Naive thymus-derived CD8-positive, alpha-beta T cell (primary cell): ENCODE measurements at regions not wholly inside any gene's neighbourhood (a gene's known extent, or its start where the extent isn't known, plus 50 kb on each side); places are given as distances from the start of the nearest gene placed in this dataset.

Experiments used
- ATAC-seq, 2 donors: fragments of 150-1000 bp; cut with Tn5 transposase in 1 of 2; sonication (Bioruptor Pico), chemical (Tn5 transposase) in 1 of 2; 1 replicate in 1 of 2; 2 replicates in 1 of 2; pipeline ENCODE4 v1.10.0; 2021; ENCODE audit warnings: mild to moderate bottlenecking in 2 of 2, moderate library complexity in 2 of 2
- POLR2A ChIA-PET: fragments of 350-600 bp; sonication (Branson Sonifier 250); formaldehyde crosslinking; loops from one replicate; lab custom pipeline; 2021; ENCODE audit warnings: antibody characterized with exemption; lab: Charles Lee
- DNase-seq, 10 donors: peaks; one replicate each; pipeline versions ENCODE4 v3.0.0 to v3.0.0-alpha.2; 2020 to 2022
- H3K27ac Mint-ChIP-seq, 10 donors: one replicate each; pipeline ENCODE4 v1.8.0; 2020 to 2022; ENCODE audit warnings: mild to moderate bottlenecking in 10 of 10, mixed read lengths in 10 of 10, moderate library complexity in 4 of 10, inconsistent platforms in 1 of 10
- H3K27me3 Mint-ChIP-seq, 5 donors: one replicate each; pipeline ENCODE4 v1.8.0; 2021 to 2022; ENCODE audit warnings: mixed read lengths in 5 of 5
- H3K36me3 Mint-ChIP-seq, 3 donors: one replicate each; pipeline ENCODE4 v1.8.0; 2020 to 2022; ENCODE audit warnings: mixed read lengths in 3 of 3, mild to moderate bottlenecking in 2 of 3, inconsistent platforms in 1 of 3
- H3K4me1 Mint-ChIP-seq, 4 donors: one replicate each; pipeline ENCODE4 v1.8.0; 2021 to 2022; ENCODE audit warnings: mixed read lengths in 4 of 4
- H3K4me3 Mint-ChIP-seq, 10 donors: one replicate each; pipeline ENCODE4 v1.8.0; 2020 to 2022; ENCODE audit warnings: mild to moderate bottlenecking in 10 of 10, mixed read lengths in 10 of 10, moderate library complexity in 6 of 10, inconsistent platforms in 1 of 10
- H3K9me3 Mint-ChIP-seq, 9 donors: one replicate each; pipeline ENCODE4 v1.8.0; 2020 to 2022; ENCODE audit warnings: mixed read lengths in 9 of 9, mild to moderate bottlenecking in 3 of 9, inconsistent platforms in 1 of 9, moderate library complexity in 1 of 9

DNA sequence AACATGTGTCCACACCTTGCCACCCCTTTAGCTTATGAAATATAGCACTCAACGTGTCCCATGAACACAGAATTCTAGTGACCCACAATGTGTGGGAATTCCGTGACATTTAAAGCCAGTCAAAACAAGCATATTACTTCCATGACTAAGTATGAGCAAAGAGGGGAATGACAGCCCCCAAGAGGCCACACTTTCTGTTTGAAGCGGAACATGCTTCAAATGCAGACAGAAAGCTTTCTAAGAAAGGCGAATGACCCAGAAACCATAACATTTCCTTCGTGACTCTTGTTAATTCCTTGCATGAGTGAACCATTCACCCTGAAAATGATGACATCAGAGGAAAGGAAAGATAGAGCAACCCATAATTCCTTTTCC lies 122.0 kb upstream of the FNDC3A start:
- ATAC-seq (no peak), DNase-seq (no peak)
- H3K36me3 Mint-ChIP-seq = no peaks in the 10 kb centered on the region
- H3K4me1 Mint-ChIP-seq = peaks cover 7 to 22% (median 16%) of the 10 kb centered on the region in 4 donors
- H3K4me3 Mint-ChIP-seq = no peak overlapping the region
- peak overlapping the region in 1 of 10 donors; percentile 15 for H3K27ac Mint-ChIP-seq
- H3K27me3 Mint-ChIP-seq = peaks cover 5 to 9% (median 8%) of the 10 kb centered on the region in 5 donors
- POLR2A ChIA-PET = no interaction called here
- no peaks in the 10 kb centered on the region for H3K9me3 Mint-ChIP-seq

DNA sequence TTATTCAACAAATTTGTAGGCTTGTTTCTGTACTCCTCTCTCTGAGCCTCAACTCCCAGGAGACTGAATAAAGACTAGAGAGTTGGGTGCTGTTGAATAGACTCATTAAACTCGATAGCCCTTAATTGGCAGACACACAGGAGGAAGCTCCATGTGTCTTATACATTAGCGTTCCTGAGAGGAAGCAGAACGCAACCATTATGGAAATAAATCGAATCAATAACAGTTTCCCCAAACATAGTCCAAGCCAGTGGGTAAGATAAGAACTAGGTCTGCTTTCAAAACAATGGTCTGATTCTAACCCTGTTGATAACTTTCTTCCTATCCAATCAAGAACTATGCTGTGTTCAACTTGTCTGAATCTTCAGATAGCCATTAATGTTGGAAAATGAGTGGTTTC lies 118.1 kb upstream of the FNDC3A start:
- H3K27ac Mint-ChIP-seq = peak overlapping the region in 4 of 10 donors; percentile 3 to 87 (median 54)
- peaks cover 4 to 22% (median 19%) of the 10 kb centered on the region in 4 donors for H3K4me1 Mint-ChIP-seq
- H3K36me3 Mint-ChIP-seq = no peaks in the 10 kb centered on the region
- H3K27me3 Mint-ChIP-seq = no peaks in the 10 kb centered on the region
- DNase-seq = no peak
- no peaks in the 10 kb centered on the region for H3K9me3 Mint-ChIP-seq
- POLR2A ChIA-PET = no interaction called here
- no peak overlapping the region for H3K4me3 Mint-ChIP-seq
- ATAC-seq = no peak

DNA sequence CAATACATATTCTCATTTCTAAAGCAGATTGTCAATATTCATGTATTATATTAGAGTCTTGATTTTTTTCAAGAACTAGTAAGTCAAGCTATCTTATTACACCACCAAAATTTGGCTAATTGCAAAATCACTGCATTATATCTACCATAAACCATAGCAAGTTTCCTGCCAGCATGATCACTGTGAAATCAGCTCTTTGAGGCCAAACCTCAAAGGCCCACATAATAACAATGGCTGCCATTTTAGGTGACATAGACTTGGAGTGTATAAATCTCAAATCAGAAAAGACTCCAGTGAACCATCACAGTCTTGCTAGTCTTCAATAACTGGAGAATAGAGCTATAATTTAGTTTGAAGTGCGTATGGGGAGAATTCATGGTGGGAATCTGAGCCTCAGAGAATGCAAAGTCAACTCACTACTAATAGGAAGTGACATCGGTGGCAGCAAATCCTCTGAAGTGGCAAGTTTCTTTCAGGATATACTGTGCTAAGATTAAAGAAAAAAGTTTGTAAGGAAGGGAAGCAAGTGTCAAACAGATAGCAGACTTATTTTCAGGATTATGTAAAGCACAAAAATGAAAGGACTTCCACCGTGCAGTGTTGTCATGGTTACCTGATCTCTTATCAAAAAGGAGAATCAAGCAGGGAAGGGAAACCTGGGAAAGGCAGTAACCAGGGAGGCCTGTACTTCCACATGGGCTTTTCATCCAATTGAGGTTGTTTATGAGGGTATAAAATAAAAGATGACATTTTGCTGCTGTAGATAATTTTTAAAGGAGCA lies 117.4 kb upstream of the FNDC3A start:
- POLR2A ChIA-PET = no interaction called here
- Mint-ChIP-seq H3K9me3 (no peaks in the 10 kb centered on the region), H3K36me3 (no peaks in the 10 kb centered on the region), H3K4me3 (peak overlapping the region in 7 of 10 donors; percentile 16 to 64 (median 44)), H3K27ac (peak overlapping the region in 8 of 10 donors; percentile 3 to 87 (median 52)), H3K4me1 (peaks cover 4 to 22% (median 19%) of the 10 kb centered on the region in 4 donors), H3K27me3 (no peaks in the 10 kb centered on the region)
- peak in 2 of 10 donors; percentile 2 to 21 for DNase-seq
- peak; percentile 37 to 68 for ATAC-seq

DNA sequence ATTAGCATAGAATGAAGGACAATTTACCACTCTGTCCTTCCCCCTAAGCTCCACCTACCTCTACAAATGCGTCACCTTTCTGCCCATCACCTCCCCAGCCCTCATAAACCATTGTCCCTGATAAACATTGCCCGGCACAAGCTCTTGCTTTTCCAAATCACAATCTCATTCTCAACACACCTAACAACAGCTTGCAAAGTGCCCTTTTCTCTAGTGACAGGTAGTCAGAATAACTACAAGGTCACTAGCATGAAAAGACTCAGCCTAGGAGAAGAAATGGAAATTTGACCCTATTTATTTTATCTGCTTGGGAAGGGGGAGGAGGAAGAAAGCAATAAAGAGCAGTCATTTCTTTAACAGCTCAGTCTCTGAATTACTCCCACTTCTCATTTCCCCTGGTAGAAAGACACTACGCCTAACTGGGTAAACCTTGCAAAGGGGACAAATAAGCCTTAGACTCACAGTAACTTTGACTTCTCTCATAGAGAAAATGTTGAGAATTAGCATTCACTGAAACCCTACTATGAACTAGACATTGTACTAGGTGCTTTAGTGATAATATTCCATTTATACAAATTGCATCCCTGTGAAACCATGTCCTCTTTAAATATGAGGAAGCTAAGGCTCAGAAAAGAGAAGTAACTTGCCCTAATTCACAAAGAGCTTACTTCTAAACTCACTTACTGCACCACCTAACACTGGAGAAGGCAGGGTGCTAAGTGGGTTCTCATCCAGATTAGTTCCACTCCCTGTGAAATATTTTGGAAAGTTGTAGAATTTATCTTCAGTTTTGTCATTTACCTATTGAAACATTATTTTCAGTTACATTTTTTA lies 116.2 kb upstream of the FNDC3A start:
- peak overlapping the region in 1 of 10 donors; percentile 54 for H3K27ac Mint-ChIP-seq
- ATAC-seq (no peak), DNase-seq (no peak)
- peak overlapping the region in 2 of 10 donors; percentile 5 to 11 for H3K4me3 Mint-ChIP-seq
- POLR2A ChIA-PET = no interaction called here
- H3K27me3 Mint-ChIP-seq = no peaks in the 10 kb centered on the region
- H3K9me3 Mint-ChIP-seq = no peaks in the 10 kb centered on the region
- peaks cover 4 to 17% (median 15%) of the 10 kb centered on the region in 4 donors for H3K4me1 Mint-ChIP-seq
- no peaks in the 10 kb centered on the region for H3K36me3 Mint-ChIP-seq

DNA sequence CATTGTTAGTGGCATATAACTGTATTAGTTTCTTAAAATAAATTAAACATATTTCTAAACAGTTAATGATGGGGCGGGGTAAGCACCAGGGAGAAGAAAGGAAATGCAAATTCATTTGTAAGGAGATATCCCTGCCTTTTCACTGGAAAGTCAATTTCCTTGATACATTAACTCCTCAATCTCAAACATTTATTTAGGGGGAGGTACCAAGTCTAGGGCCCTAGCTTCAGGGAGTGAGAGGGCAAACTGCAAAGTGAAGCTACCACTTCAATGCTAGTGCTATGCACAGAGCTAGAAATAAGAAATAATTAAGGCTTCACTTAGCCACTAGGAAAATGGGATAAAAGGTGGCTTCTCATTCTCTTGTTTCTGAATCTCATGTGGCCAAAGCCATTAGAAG lies 115.3 kb upstream of the FNDC3A start:
- DNase-seq (no peak), ATAC-seq (no peak)
- POLR2A ChIA-PET = no interaction called here
- no peak overlapping the region for H3K4me3 Mint-ChIP-seq
- H3K4me1 Mint-ChIP-seq = peaks cover 4 to 17% (median 15%) of the 10 kb centered on the region in 4 donors
- H3K36me3 Mint-ChIP-seq = no peaks in the 10 kb centered on the region
- no peak overlapping the region for H3K27ac Mint-ChIP-seq
- H3K9me3 Mint-ChIP-seq = no peaks in the 10 kb centered on the region
- no peaks in the 10 kb centered on the region for H3K27me3 Mint-ChIP-seq

DNA sequence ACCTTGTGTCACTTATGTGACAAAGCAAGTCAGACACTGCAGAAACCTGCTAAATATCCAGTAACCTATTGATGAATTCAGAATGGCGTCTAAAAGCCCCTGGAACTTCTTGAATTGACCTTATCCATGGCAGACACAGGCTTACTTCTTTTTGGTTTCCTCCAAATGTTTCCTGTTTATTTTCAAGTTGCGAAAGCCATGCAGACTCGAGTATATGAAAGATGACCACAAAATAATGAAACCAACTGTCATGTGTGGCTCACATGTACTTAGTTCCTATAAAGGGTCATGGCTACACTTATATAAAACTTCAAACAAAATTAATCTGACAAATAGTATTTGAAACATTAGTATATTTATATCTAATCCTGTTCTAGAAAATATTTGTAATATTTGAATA lies 113.1 kb upstream of the FNDC3A start:
- Mint-ChIP-seq H3K4me1 (peaks cover 4 to 17% (median 15%) of the 10 kb centered on the region in 4 donors), H3K4me3 (no peak overlapping the region), H3K27ac (no peak overlapping the region), H3K36me3 (no peaks in the 10 kb centered on the region), H3K27me3 (no peaks in the 10 kb centered on the region), H3K9me3 (no peaks in the 10 kb centered on the region)
- ATAC-seq (no peak), DNase-seq (no peak)
- POLR2A ChIA-PET = no interaction called here

DNA sequence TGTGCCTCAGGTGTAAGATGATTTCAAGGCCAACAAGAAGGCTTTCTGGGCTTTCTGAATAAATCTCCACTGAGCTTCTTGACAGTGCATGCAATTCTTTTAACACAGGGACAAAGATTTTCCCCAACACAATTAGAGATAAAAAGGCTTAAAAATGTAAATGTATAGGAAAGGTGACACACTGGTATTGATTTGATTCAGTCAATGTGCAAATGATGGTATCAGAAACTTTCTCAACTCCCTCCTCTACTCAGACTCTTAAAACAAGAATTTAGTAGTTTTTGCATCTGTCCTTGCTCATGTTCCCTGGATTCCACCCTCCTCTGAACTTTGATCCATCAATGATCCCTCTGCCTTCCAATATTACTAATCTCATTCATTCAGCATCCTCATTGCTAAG lies 111.6 kb upstream of the FNDC3A start:
- POLR2A ChIA-PET = no interaction called here
- no peaks in the 10 kb centered on the region for H3K9me3 Mint-ChIP-seq
- H3K4me3 Mint-ChIP-seq = no peak overlapping the region
- no peaks in the 10 kb centered on the region for H3K27me3 Mint-ChIP-seq
- DNase-seq = no peak
- no peak overlapping the region for H3K27ac Mint-ChIP-seq
- ATAC-seq = no peak
- no peaks in the 10 kb centered on the region for H3K36me3 Mint-ChIP-seq
- peaks cover 0 to 4% (median 3%) of the 10 kb centered on the region in 4 donors for H3K4me1 Mint-ChIP-seq

DNA sequence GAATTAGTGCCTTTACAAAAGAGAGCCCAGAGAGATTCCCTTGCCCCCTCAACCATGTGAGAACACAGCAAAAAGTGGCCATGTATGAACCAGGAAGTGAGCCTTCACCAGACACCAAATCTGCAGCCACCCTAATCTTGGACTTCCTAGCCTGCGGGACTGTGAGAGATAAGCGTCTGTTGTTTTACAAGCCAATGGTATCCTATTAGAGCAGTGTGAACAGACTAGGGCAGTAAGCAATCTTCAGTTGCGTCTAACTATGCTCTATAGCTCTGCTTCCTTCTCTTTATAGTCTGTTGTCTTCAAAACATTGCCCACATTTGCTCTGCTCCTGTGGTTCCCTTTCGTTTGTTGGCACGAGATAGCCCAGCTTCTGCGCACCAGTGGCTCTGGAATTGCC lies 109.5 kb upstream of the FNDC3A start:
- no peaks in the 10 kb centered on the region for H3K4me1 Mint-ChIP-seq
- no peak overlapping the region for H3K4me3 Mint-ChIP-seq
- H3K27me3 Mint-ChIP-seq = no peaks in the 10 kb centered on the region
- POLR2A ChIA-PET = no interaction called here
- H3K36me3 Mint-ChIP-seq = no peaks in the 10 kb centered on the region
- DNase-seq (no peak), ATAC-seq (no peak)
- H3K27ac Mint-ChIP-seq = no peak overlapping the region
- no peaks in the 10 kb centered on the region for H3K9me3 Mint-ChIP-seq

DNA sequence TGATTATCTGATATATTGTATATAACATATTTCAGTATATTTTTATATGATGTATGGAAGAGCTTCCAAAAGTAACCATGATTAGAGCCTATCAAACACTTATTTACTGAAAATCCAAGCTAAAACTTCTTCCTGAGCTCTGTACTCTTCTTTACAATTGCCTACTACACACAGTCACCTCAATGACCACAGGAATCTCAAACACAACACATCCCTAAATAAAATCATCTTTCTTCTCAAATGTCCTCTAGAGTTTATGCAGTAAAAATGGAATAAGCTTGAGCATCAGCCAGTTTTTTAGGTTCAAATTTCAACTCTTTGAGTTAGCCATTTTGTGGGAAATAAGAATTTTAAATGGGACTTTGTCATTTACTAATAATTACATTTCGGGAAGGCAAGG lies 102.6 kb upstream of the FNDC3A start:
- DNase-seq = no peak
- no peak for ATAC-seq
- H3K9me3 Mint-ChIP-seq = no peaks in the 10 kb centered on the region
- no peak overlapping the region for H3K4me3 Mint-ChIP-seq
- POLR2A ChIA-PET = no interaction called here
- no peaks in the 10 kb centered on the region for H3K36me3 Mint-ChIP-seq
- H3K4me1 Mint-ChIP-seq = no peaks in the 10 kb centered on the region
- peaks cover 1 to 22% (median 5%) of the 10 kb centered on the region in 5 donors for H3K27me3 Mint-ChIP-seq
- no peak overlapping the region for H3K27ac Mint-ChIP-seq

DNA sequence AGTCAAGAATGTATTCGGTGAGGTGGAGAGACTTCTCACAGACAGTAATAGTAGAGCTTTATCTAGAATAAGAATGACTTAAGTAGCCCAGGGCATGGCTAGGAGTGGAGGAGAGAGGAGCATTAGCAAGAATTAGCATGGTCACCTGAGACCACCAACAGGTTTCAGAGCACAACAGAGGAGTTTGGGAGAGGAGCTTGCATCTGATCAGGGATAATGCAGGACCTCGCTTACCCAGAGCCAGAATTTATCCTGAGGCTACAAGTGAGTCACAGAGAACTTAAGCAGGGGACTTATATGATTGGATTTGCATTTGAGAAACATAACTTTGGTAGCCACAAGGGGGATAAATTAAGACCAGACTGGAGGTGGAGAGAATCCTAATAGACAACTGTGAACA lies 102.1 kb upstream of the FNDC3A start:
- POLR2A ChIA-PET = no interaction called here
- no peaks in the 10 kb centered on the region for H3K9me3 Mint-ChIP-seq
- no peak overlapping the region for H3K27ac Mint-ChIP-seq
- H3K4me3 Mint-ChIP-seq = no peak overlapping the region
- H3K4me1 Mint-ChIP-seq = no peaks in the 10 kb centered on the region
- H3K36me3 Mint-ChIP-seq = no peaks in the 10 kb centered on the region
- no peak for DNase-seq
- H3K27me3 Mint-ChIP-seq = peaks cover 1 to 22% (median 5%) of the 10 kb centered on the region in 5 donors
- no peak for ATAC-seq

DNA sequence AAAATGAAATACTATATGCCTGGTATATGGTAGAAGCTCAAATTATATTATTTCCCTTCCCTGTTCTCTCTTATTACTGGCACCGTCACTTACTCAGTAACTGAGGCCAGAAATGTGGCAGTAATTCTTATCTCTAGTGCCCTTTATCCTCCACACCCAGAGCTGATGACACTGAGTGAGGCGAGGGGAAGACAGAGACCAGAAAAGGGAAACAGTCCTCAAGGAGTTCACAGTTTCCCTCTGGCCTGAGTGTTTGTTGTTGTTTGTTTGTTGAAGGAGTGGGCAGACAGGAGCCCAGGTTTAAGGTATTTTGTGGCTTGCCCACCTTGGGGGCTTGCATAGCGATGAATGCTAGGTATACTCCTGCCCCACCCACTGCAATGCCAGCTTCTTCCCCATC lies 101.5 kb upstream of the FNDC3A start:
- H3K27ac Mint-ChIP-seq = no peak overlapping the region
- H3K36me3 Mint-ChIP-seq = no peaks in the 10 kb centered on the region
- ATAC-seq = no peak
- POLR2A ChIA-PET = interaction anchor here (0.7 kb wide), 1 partner anchor 299 kb away, joined by 4 read pairs; no protein-coding TSS in a partner anchor
- H3K9me3 Mint-ChIP-seq = no peaks in the 10 kb centered on the region
- peaks cover 1 to 22% (median 5%) of the 10 kb centered on the region in 5 donors for H3K27me3 Mint-ChIP-seq
- DNase-seq = no peak
- no peak overlapping the region for H3K4me3 Mint-ChIP-seq
- H3K4me1 Mint-ChIP-seq = peaks cover 0 to 2% (median 0%) of the 10 kb centered on the region in 4 donors

DNA sequence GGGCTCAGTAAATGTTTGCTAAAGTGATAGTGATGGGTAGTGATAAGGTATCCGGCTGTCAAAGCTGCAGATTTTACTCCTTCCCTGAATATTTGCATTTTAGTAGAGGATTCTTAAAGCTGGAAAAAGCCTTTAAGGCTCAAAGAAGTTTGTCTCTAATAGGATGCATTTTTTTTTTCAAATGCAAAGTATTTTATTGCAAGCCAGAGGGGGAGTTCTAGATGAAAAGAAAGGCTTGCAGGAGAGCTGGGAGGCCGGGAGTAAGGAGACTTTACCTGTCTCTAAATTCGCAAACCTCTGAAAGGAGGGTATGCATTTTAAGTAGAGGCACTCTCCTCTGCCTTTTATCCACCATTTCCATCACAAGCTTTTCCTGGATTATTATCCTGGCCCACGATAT lies 100.7 kb upstream of the FNDC3A start:
- H3K27me3 Mint-ChIP-seq = peaks cover 1 to 22% (median 5%) of the 10 kb centered on the region in 5 donors
- ATAC-seq (no peak), DNase-seq (no peak)
- POLR2A ChIA-PET = no interaction called here
- peaks cover 0 to 4% (median 0%) of the 10 kb centered on the region in 4 donors for H3K4me1 Mint-ChIP-seq
- H3K36me3 Mint-ChIP-seq = no peaks in the 10 kb centered on the region
- H3K4me3 Mint-ChIP-seq = no peak overlapping the region
- H3K27ac Mint-ChIP-seq = no peak overlapping the region
- no peaks in the 10 kb centered on the region for H3K9me3 Mint-ChIP-seq

DNA sequence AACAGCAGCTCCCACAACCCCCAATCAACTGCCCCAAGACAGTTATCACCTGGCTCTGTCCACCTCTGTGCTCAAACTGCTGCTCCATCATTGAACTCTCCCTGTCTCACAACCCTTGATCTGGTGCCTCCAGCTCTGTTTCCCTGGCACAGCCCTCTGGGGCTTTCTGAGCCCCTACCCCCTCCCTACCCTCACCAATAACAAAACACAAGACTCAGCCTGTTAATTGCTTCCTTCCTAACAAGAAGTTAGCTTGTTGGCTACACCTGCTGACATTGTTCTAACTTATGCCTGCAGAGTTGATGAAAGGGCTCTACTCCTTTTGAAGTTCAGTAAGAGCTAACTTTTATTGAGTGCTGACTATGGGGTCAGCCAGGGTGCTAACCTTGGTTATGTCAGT lies 99.4 kb upstream of the FNDC3A start:
- Mint-ChIP-seq H3K36me3 (no peaks in the 10 kb centered on the region), H3K4me1 (peaks cover 0 to 4% (median under 1%) of the 10 kb centered on the region in 4 donors), H3K4me3 (no peak overlapping the region), H3K9me3 (no peaks in the 10 kb centered on the region), H3K27ac (no peak overlapping the region), H3K27me3 (peaks cover 1 to 22% (median 5%) of the 10 kb centered on the region in 5 donors)
- POLR2A ChIA-PET = no interaction called here
- DNase-seq (no peak), ATAC-seq (no peak)
